AML-193 (cell line): ENCODE measurements at regions not wholly inside any gene's neighbourhood (a gene's known extent, or its start where the extent isn't known, plus 50 kb on each side); places are given as distances from the start of the nearest gene placed in this dataset.

Source experiments
- DNase-seq, 2 experiments: peaks; one replicate each; lab custom pipeline; 2025; lab: John Stamatoyannopoulos, UW

DNA sequence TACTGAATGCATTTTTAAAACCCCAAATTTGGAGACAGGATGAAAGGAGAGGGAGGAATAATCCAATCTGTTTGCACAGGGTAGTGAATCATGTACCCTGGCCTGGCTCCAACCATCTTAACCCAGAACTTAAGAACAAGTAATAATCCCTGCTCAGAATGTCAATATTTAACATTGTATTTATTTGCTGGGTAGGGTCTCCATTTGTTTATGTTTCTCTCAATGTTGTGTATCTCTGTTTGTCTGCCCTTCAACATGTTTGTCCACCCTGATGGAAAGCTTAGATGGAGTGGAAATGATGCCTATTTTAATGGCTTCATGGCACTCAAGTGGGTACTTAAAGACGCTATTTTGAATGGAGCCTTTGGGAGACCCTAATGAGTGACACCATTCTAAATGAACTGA lies 54.4 kb upstream of the CDC42BPA start:
- no peak for DNase-seq

DNA sequence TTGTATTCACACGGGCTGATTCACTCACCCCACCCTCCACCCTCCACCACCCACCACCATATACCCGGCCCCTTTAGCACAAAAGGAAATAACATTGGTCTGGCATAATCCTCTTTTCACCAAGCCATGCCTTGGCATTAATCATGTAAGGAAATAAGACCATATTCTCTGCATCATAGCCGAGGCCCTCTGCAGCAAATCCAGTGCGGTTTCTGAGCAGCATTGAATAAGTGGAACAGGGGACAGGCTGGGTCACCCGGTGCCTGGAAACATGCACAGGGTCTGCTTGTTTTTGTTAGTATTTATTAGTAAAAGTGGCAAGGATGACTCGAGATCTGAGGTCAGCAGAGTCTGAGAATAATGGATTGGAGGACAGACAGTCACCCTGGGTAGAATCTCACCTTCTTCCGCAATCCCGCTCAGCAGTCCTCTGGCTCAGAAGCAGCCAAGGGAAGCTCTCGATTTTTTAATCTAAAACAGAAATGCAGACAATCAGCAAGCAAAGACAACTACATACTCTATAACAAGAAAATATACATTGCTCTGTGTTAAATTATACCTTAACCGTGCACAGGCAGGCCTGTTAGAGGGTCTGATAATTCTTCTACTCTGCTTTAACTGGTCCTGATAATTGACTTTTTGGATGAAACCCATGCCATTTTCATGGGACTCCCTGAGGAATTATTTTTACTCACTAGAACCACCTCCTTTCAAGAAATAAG lies 52.4 kb upstream of the CDC42BPA start:
- no peak for DNase-seq

DNA sequence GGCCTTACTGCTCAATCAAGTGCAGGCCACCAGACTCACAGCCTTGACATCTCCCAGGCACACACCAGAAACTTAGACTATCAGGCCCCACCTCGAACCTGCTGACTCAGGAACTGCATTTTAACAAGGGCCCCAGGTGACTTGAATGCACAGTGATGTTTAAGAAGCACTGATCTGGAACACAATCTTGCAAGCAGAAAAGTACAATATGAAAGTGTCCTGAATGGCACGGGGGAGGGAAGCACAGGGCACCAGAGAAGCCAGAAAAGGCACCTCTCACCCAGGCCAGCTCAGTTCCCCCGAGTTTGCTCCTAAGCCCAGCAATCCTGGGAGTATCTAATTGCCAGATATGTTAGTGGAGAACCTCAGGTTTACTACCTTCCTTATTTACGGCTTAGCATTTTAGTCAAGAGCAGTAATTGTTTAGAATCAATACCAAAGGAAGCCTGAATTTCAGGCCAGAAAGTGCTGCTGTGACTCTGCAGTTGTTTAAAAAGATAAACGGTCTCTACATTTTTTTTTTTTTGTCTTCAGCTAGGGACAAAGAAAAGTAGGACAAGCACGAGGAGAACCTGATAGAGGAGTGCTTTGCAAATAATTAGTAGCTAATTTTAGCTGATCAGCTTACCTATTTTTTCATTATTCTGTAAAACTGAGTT lies 50.9 kb upstream of the CDC42BPA start:
- DNase-seq: no peak
